Spinal cord (tissue), 9 donors: ENCODE measurements at regions not wholly inside any gene's neighbourhood (a gene's known extent, or its start where the extent isn't known, plus 50 kb on each side); places are given as distances from the start of the nearest gene placed in this dataset.

ENCODE experiments used
- DNase-seq, 6 donors: peaks; one replicate each; pipeline versions ENCODE4 v3.0.0 to v3.0.0-alpha.2; 2013 to 2015; ENCODE audit warnings: low spot score in 6 of 6, low read depth in 4 of 6
- H3K27ac ChIP-seq: one replicate; pipeline ENCODE4 v1.5.1; 2013; ENCODE audit warnings: low read depth, low read length, control low read depth
- H3K27me3 ChIP-seq: one replicate; pipeline ENCODE4 v1.6.1; 2013; ENCODE audit warnings: low read length; ENCODE audit not compliant: control insufficient read depth, insufficient read depth
- H3K36me3 ChIP-seq: one replicate; pipeline ENCODE4 v1.6.1; 2013; ENCODE audit warnings: low read length; ENCODE audit not compliant: control insufficient read depth, insufficient read depth
- H3K4me1 ChIP-seq: one replicate; pipeline ENCODE4 v1.6.1; 2013; ENCODE audit warnings: low read length; ENCODE audit not compliant: control insufficient read depth, insufficient read depth
- H3K4me3 ChIP-seq: one replicate; pipeline ENCODE4 v1.5.1; 2013; ENCODE audit warnings: low read depth, low read length, control low read depth
- H3K9me3 ChIP-seq: one replicate; pipeline ENCODE4 v1.6.1; 2013; ENCODE audit warnings: low read length; ENCODE audit not compliant: control insufficient read depth, insufficient read depth
- WGBS: methylation state at CpG from one replicate; pipeline ENCODE4 v1.1.5; 2013; ENCODE audit warnings: missing lambda C conversion rate; ENCODE audit not compliant: insufficient coverage; 5-methylcytosine and 5-hydroxymethylcytosine counted together
- donor health status: healthy.

GRCh38 chr2:60070196-60070595 lies 483.3 kb downstream of the BCL11A start:
- Histone ChIP-seq H3K4me1 (peaks cover 5% of the 10 kb centered on the region), H3K36me3 (no peaks in the 10 kb centered on the region), H3K27ac (no peak overlapping the region), H3K27me3 (no peaks in the 10 kb centered on the region), H3K9me3 (no peaks in the 10 kb centered on the region), H3K4me3 (no peak overlapping the region)
- no CpG with 5 or more reads among the region's 5 CpGs for WGBS
- DNase-seq, result peak in 2 of 6 donors; percentile 24 to 35

GRCh38 chr2:60068755-60069154 lies 484.7 kb downstream of the BCL11A start:
- WGBS, result 12% methylated on average over 2 of the region's 4 CpGs
- Histone ChIP-seq H3K4me3 (no peak overlapping the region), H3K4me1 (peaks cover 5% of the 10 kb centered on the region), H3K9me3 (no peaks in the 10 kb centered on the region), H3K27me3 (no peaks in the 10 kb centered on the region), H3K27ac (no peak overlapping the region), H3K36me3 (no peaks in the 10 kb centered on the region)
- DNase-seq, result no peak

- H3K27me3 ChIP-seq, result no peaks in the 10 kb centered on the region
- H3K27ac ChIP-seq, result no peak overlapping the region
- WGBS, result 100% methylated on average over 1 of the region's 3 CpGs
- H3K4me3 ChIP-seq, result no peak overlapping the region
- no peaks in the 10 kb centered on the region for H3K36me3 ChIP-seq
- no peaks in the 10 kb centered on the region for H3K9me3 ChIP-seq
- DNase-seq, result no peak
- H3K4me1 ChIP-seq, result peaks cover 5% of the 10 kb centered on the region
Observed at GRCh38 chr2:60067006-60067405, 486.4 kb downstream of the BCL11A start.

- WGBS, result 93% methylated on average over 3 of the region's 6 CpGs
- H3K4me3 ChIP-seq, result no peak overlapping the region
- DNase-seq, result peak in 1 of 6 donors; percentile 79
- no peak overlapping the region for H3K27ac ChIP-seq
- no peaks in the 10 kb centered on the region for H3K9me3 ChIP-seq
- H3K4me1 ChIP-seq, result no peaks in the 10 kb centered on the region
- no peaks in the 10 kb centered on the region for H3K36me3 ChIP-seq
- H3K27me3 ChIP-seq, result no peaks in the 10 kb centered on the region
Observed at GRCh38 chr2:60066096-60066839, 487.2 kb downstream of the BCL11A start.

- Histone ChIP-seq H3K4me1 (no peaks in the 10 kb centered on the region), H3K36me3 (no peaks in the 10 kb centered on the region), H3K9me3 (no peaks in the 10 kb centered on the region), H3K4me3 (no peak overlapping the region), H3K27ac (no peak overlapping the region), H3K27me3 (no peaks in the 10 kb centered on the region)
- WGBS, result 46% methylated on average over 6 of the region's 7 CpGs
- peak in 2 of 6 donors; percentile 26 to 92 for DNase-seq
Observed at GRCh38 chr2:60064687-60065389, 488.6 kb downstream of the BCL11A start.

GRCh38 chr2:60058781-60059180 lies 494.7 kb downstream of the BCL11A start:
- H3K4me1 ChIP-seq, result no peaks in the 10 kb centered on the region
- WGBS, result 100% methylated on average over 2 of the region's 6 CpGs
- no peak overlapping the region for H3K27ac ChIP-seq
- H3K9me3 ChIP-seq, result no peaks in the 10 kb centered on the region
- no peaks in the 10 kb centered on the region for H3K27me3 ChIP-seq
- no peaks in the 10 kb centered on the region for H3K36me3 ChIP-seq
- no peak for DNase-seq
- H3K4me3 ChIP-seq, result no peak overlapping the region

GRCh38 chr2:60054571-60055340 lies 498.7 kb downstream of the BCL11A start:
- Histone ChIP-seq H3K4me3 (no peak overlapping the region), H3K4me1 (no peaks in the 10 kb centered on the region), H3K36me3 (no peaks in the 10 kb centered on the region), H3K9me3 (no peaks in the 10 kb centered on the region), H3K27me3 (no peaks in the 10 kb centered on the region), H3K27ac (no peak overlapping the region)
- peak in 1 of 6 donors; percentile 25 for DNase-seq
- WGBS, result 43% methylated on average over 6 of the region's 6 CpGs

GRCh38 chr2:60053791-60054190 lies 499.7 kb downstream of the BCL11A start:
- H3K27ac ChIP-seq, result no peak overlapping the region
- H3K9me3 ChIP-seq, result no peaks in the 10 kb centered on the region
- no peaks in the 10 kb centered on the region for H3K4me1 ChIP-seq
- no peaks in the 10 kb centered on the region for H3K27me3 ChIP-seq
- H3K36me3 ChIP-seq, result no peaks in the 10 kb centered on the region
- 93% methylated on average over 3 of the region's 4 CpGs for WGBS
- no peak overlapping the region for H3K4me3 ChIP-seq
- DNase-seq, result no peak

GRCh38 chr2:60052601-60053000 lies 500.9 kb downstream of the BCL11A start:
- Histone ChIP-seq H3K9me3 (no peaks in the 10 kb centered on the region), H3K27me3 (no peaks in the 10 kb centered on the region), H3K36me3 (no peaks in the 10 kb centered on the region), H3K4me3 (no peak overlapping the region), H3K4me1 (no peaks in the 10 kb centered on the region), H3K27ac (no peak overlapping the region)
- no CpG with 5 or more reads among the region's 3 CpGs for WGBS
- DNase-seq, result no peak
